ENCODE measurements at regions not wholly inside any gene's neighbourhood (a gene's known extent, or its start where the extent isn't known, plus 50 kb on each side); places are given as distances from the start of the nearest gene placed in this dataset.

GRCh38 chr9:88745276-88746001 is 210.5 kb downstream of the NXNL2 start:
- TF ChIP-seq CTCF (IDR thresholded peaks at IDR 0.05; ENCODE audit: control insufficient read depth, insufficient read depth, low read depth, low read length, missing control alignments): no peak
- no peak overlapping the region for H3K4me3 ChIP-seq (ENCODE audit: control insufficient read depth, low read depth, low read length)
- peak; percentile 98 for DNase-seq (ENCODE audit: low read depth)

- TF ChIP-seq CTCF (IDR thresholded peaks at IDR 0.05; ENCODE audit: control insufficient read depth, insufficient read depth, low read depth, low read length, missing control alignments): no peak
- peak; percentile 86 for DNase-seq (ENCODE audit: low read depth)
- no peak overlapping the region for H3K4me3 ChIP-seq (ENCODE audit: control insufficient read depth, low read depth, low read length)
These were observed 211.2 kb downstream of the NXNL2 start for GRCh38 chr9:88746029-88746742.

GRCh38 chr9:88746743-88747398 is 211.9 kb downstream of the NXNL2 start:
- DNase-seq (ENCODE audit: low read depth): no peak
- no peak for TF ChIP-seq CTCF (IDR thresholded peaks at IDR 0.05; ENCODE audit: control insufficient read depth, insufficient read depth, low read depth, low read length, missing control alignments)
- H3K4me3 ChIP-seq (ENCODE audit: control insufficient read depth, low read depth, low read length): no peak overlapping the region

GRCh38 chr9:88747768-88748167 is 212.8 kb downstream of the NXNL2 start:
- TF ChIP-seq CTCF (IDR thresholded peaks at IDR 0.05; ENCODE audit: control insufficient read depth, insufficient read depth, low read depth, low read length, missing control alignments): no peak
- no peak overlapping the region for H3K4me3 ChIP-seq (ENCODE audit: control insufficient read depth, low read depth, low read length)
- peak; percentile 84 for DNase-seq (ENCODE audit: low read depth)

GRCh38 chr9:88748566-88749261 is 213.7 kb downstream of the NXNL2 start:
- DNase-seq (ENCODE audit: low read depth): no peak
- H3K4me3 ChIP-seq (ENCODE audit: control insufficient read depth, low read depth, low read length): no peak overlapping the region
- no peak for TF ChIP-seq CTCF (IDR thresholded peaks at IDR 0.05; ENCODE audit: control insufficient read depth, insufficient read depth, low read depth, low read length, missing control alignments)

GRCh38 chr9:88749420-88749819 is 214.4 kb downstream of the NXNL2 start:
- no peak for DNase-seq (ENCODE audit: low read depth)
- no peak for TF ChIP-seq CTCF (IDR thresholded peaks at IDR 0.05; ENCODE audit: control insufficient read depth, insufficient read depth, low read depth, low read length, missing control alignments)
- no peak overlapping the region for H3K4me3 ChIP-seq (ENCODE audit: control insufficient read depth, low read depth, low read length)

All from AG09309 (cell line).